ENCODE measurements at regions not wholly inside any gene's neighbourhood (a gene's known extent, or its start where the extent isn't known, plus 50 kb on each side); places are given as distances from the start of the nearest gene placed in this dataset.

DNA sequence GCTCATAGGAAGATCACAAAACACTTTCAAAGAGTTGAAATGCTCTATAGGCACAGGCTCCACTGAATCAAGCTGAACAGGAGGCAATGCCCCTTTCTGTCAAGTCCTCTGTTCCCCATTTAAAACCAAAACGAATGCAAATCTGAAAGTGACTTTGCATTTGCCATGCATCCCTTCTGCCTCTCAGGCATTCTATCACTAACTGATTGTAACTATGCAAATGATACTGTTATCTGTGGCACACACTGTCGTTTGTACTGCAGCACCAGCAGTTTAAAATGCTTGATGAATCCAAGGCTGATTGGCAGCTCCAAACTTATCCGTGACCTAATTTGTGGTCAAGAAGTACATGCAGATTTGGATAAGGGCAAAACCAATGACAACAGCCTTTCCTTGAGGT lies 1067.5 kb upstream of the MAP3K7 start:
- no peak overlapping the region for H3K4me3 ChIP-seq (ENCODE audit: low read length)
- TF ChIP-seq, protein P1, sequence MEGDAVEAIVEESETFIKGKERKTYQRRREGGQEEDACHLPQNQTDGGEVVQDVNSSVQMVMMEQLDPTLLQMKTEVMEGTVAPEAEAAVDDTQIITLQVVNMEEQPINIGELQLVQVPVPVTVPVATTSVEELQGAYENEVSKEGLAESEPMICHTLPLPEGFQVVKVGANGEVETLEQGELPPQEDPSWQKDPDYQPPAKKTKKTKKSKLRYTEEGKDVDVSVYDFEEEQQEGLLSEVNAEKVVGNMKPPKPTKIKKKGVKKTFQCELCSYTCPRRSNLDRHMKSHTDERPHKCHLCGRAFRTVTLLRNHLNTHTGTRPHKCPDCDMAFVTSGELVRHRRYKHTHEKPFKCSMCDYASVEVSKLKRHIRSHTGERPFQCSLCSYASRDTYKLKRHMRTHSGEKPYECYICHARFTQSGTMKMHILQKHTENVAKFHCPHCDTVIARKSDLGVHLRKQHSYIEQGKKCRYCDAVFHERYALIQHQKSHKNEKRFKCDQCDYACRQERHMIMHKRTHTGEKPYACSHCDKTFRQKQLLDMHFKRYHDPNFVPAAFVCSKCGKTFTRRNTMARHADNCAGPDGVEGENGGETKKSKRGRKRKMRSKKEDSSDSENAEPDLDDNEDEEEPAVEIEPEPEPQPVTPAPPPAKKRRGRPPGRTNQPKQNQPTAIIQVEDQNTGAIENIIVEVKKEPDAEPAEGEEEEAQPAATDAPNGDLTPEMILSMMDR (conservative IDR thresholded peaks at IDR 0.05; ENCODE audit: low read length) = no peak
- no peak for DNase-seq (ENCODE audit: low read depth)

DNA sequence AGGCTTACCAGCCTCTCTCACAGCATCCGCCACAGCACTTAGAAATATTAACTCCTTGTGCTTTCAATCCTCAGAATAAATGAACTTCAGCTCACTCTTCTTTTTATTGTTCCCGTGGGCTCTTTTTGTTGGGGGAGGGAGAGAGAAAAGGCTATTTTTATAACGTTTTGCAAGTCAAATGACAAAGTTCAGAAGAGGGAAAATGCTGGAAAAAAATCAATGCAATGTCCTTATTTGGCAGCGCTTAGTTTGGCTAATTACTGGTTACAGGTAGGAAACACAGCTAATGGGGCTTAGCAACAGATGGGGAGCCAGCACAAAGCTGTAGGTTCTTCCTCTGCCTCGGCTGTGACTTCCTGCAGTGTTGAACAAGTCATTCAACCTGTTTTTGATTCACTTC lies 1067.0 kb upstream of the MAP3K7 start:
- H3K4me3 ChIP-seq (ENCODE audit: low read length) = no peak overlapping the region
- TF ChIP-seq, protein P1 (conservative IDR thresholded peaks at IDR 0.05; ENCODE audit: low read length) = no peak
- DNase-seq (ENCODE audit: low read depth) = no peak

DNA sequence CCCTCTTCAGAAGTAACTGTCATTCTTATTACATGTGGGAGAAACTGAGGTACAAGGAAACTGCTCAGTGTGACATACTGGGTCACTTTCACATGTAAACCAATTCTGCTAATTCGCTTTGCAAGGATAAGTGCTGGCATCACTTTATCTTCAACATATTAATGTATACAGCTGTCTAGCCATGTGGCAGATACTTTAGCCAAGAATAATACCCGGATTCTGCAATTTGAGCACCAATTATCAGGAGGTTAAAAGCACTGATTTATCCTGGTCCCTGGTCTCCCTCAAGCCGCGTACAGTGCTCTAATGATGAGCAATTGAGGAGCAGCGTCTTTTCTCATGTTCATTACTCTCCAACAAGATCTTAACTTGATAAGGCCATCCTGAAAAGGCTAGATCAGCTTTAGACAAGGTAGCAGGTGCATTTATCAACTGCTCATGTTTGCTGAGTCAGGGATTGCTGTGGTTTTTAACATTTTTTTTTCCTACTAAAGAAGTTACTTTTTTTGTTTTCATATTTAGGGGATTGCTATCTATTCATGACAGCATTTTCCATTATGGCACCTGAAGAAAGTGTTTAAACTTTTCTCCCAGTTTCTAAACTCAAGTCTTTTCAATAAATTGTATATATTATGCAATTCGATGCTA lies 1066.3 kb upstream of the MAP3K7 start:
- DNase-seq (ENCODE audit: low read depth) = no peak
- H3K4me3 ChIP-seq (ENCODE audit: low read length) = no peak overlapping the region
- TF ChIP-seq, protein P1 (conservative IDR thresholded peaks at IDR 0.05; ENCODE audit: low read length) = no peak

DNA sequence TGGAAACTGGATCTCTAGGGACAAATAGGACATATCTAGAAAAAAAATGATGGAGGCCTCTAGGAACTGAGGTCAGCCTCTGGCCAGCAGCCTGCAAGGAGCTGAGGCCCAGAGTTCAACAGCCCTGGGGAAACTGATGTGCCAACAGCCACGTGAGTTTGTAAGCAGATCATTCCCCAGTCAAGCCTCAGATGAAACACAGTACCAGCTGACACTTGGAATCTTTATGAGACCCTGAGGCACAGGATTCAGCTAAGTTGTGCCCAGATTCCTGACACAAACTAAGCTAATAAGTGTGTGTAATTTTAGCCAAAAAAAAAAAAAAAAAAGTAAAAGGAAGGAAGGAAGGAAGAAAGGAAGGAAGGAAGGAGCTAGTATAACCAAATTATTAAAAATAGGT lies 1059.8 kb upstream of the MAP3K7 start:
- no peak for DNase-seq (ENCODE audit: low read depth)
- TF ChIP-seq, protein P1 (conservative IDR thresholded peaks at IDR 0.05; ENCODE audit: low read length) = no peak

DNA sequence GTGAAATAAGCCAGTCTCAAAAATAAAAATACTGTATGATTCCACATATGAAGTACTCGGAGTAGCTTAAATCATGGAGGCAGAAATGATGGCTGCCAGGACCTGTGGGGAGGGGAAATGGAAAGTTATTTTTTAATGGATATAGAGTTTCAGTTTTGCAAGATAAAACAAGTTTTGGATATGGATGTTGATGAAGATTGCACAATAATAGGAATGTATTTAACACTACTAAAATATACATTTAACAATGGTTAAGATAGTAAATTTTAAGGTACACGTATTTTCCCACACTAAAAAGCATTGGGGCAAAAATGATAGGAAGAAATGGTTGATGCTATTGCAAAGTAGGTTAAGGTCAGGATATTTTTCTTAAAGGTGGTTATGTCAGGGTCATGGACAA lies 1058.9 kb upstream of the MAP3K7 start:
- TF ChIP-seq, protein P1 (conservative IDR thresholded peaks at IDR 0.05; ENCODE audit: low read length) = no peak
- no peak overlapping the region for H3K4me3 ChIP-seq (ENCODE audit: low read length)
- DNase-seq (ENCODE audit: low read depth) = no peak

More for the DNA sequence above, 1059.8 kb upstream of the MAP3K7 start:
- no peak overlapping the region for H3K4me3 ChIP-seq (ENCODE audit: low read length)

DNA sequence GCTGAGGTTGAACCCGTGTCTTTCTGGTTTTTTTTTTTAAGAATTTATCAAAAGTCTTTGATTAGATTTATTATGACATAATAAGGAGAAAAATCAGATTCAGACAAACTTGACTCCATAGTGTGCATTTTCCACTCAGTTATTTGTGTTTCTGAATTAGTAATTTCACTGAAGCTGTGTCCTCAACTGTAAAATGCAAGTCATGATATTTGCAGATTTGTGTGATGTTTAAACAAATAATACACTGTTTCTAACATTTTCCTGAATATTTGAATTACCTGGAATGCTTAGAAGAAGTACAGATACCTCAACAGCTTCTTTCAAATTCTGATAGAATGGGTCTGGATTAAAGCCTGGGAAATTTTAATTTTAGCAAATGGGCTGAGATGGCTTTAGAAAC lies 1050.3 kb upstream of the MAP3K7 start:
- no peak for DNase-seq (ENCODE audit: low read depth)
- TF ChIP-seq, protein P1 (conservative IDR thresholded peaks at IDR 0.05; ENCODE audit: low read length) = no peak
- H3K4me3 ChIP-seq (ENCODE audit: low read length) = no peak overlapping the region

DNA sequence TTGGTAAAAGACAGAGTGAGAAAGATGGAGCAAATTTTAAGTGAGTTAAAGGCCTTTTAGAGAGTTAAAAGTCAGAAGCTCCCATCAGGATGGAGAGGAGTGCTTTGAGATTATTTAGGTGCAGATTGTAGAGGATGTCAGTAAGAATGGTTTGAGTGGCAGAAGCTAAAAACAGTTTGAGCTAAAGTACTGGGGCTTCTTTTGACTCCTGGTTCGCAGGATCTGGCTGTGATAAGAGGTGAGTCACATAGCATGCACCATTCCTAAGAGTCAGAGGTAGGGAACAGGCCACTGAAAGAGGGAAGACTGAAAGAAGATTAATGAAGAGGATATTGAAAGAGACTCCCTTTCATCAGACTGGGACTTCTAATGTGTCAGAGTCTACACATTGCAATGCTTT lies 1047.9 kb upstream of the MAP3K7 start:
- no peak for DNase-seq (ENCODE audit: low read depth)
- no peak overlapping the region for H3K4me3 ChIP-seq (ENCODE audit: low read length)
- TF ChIP-seq, protein P1 (conservative IDR thresholded peaks at IDR 0.05; ENCODE audit: low read length) = no peak
